T-helper 2 cell (primary cell): ENCODE measurements at regions not wholly inside any gene's neighbourhood (a gene's known extent, or its start where the extent isn't known, plus 50 kb on each side); places are given as distances from the start of the nearest gene placed in this dataset.

Experiments
- DNase-seq, 5 experiments: peaks; one replicate each; pipeline versions ENCODE4 v3.0.0 to v3.0.0-alpha.2; 2012 to 2022

- DNase-seq: no peak
Measured at GRCh38 chr22:48475661-48476345, 1351.9 kb downstream of the BRD1 start.

- no peak for DNase-seq
Measured at GRCh38 chr22:48474881-48475280, 1352.8 kb downstream of the BRD1 start.

GRCh38 chr22:48473202-48473601 lies 1354.5 kb downstream of the BRD1 start:
- no peak for DNase-seq

GRCh38 chr22:48464246-48464645 lies 1363.4 kb downstream of the BRD1 start:
- no peak for DNase-seq

GRCh38 chr22:48459859-48460823 lies 1367.5 kb downstream of the BRD1 start:
- no peak for DNase-seq

GRCh38 chr22:48459259-48459658 lies 1368.4 kb downstream of the BRD1 start:
- no peak for DNase-seq

GRCh38 chr22:48456449-48456848 lies 1371.2 kb downstream of the BRD1 start:
- no peak for DNase-seq

- no peak for DNase-seq
Measured at GRCh38 chr22:48453751-48454485, 1373.8 kb downstream of the BRD1 start.

GRCh38 chr22:48453171-48453570 lies 1374.5 kb downstream of the BRD1 start:
- no peak for DNase-seq

GRCh38 chr22:48452766-48453165 lies 1374.9 kb downstream of the BRD1 start:
- DNase-seq: no peak

GRCh38 chr22:48451891-48452290 lies 1375.8 kb downstream of the BRD1 start:
- no peak for DNase-seq

- DNase-seq: no peak
Measured at GRCh38 chr22:48450188-48450825, 1377.4 kb downstream of the BRD1 start.

- no peak for DNase-seq
Measured at GRCh38 chr22:48449466-48450187, 1378.0 kb downstream of the BRD1 start.

- no peak for DNase-seq
Measured at GRCh38 chr22:48448821-48449220, 1378.9 kb downstream of the BRD1 start.

- no peak for DNase-seq
Measured at GRCh38 chr22:48445113-48445827, 1382.4 kb downstream of the BRD1 start.

GRCh38 chr22:48444320-48445112 lies 1383.2 kb downstream of the BRD1 start:
- no peak for DNase-seq

GRCh38 chr22:48443680-48444079 lies 1384.0 kb downstream of the BRD1 start:
- DNase-seq: no peak

- no peak for DNase-seq
Measured at GRCh38 chr22:48442663-48443062, 1385.0 kb downstream of the BRD1 start.

GRCh38 chr22:48441553-48441850 lies 1386.2 kb downstream of the BRD1 start:
- no peak for DNase-seq

- DNase-seq: no peak
Measured at GRCh38 chr22:48440673-48441552, 1386.8 kb downstream of the BRD1 start.
